ENCODE measurements at regions not wholly inside any gene's neighbourhood (a gene's known extent, or its start where the extent isn't known, plus 50 kb on each side); places are given as distances from the start of the nearest gene placed in this dataset.

GRCh38 chr3:95971573-95971972, 842.8 kb upstream of the EPHA6 start:
- H3K9me3 Mint-ChIP-seq (ENCODE audit: insufficient read depth), result peaks cover 2% of the 10 kb centered on the region
- H2AFZ ChIP-seq (ENCODE audit: insufficient read depth, low read depth, low read length, poor library complexity, severe bottlenecking), result no peak overlapping the region
- POLR2A ChIA-PET, result no interaction called here
- H3K9ac ChIP-seq (ENCODE audit: low read length), result no peak overlapping the region
- no peak overlapping the region for H3K27ac ChIP-seq (ENCODE audit: low read length in 2 of 2)
- no peak overlapping the region for H3K27ac Mint-ChIP-seq
- no peak overlapping the region for H3K4me3 ChIP-seq (ENCODE audit: control extremely low read depth in 1 of 5, extremely low read depth in 1 of 5, insufficient read depth in 1 of 5, low read depth in 2 of 5, low read length in 4 of 5)
- H3K4me2 ChIP-seq (replicated peaks; ENCODE audit: low read depth, low read length, poor library complexity, severe bottlenecking), result no peak overlapping the region
- no peak for TF ChIP-seq CTCF (IDR thresholded peaks at IDR 0.05)
- TF ChIP-seq EZH2 (IDR thresholded peaks at IDR 0.05; ENCODE audit: borderline replicate concordance, insufficient read depth, low read depth, low read length, poor library complexity, severe bottlenecking), result no peak
- 100% methylated on average over 1 of the region's 2 CpGs for WGBS (ENCODE audit: insufficient coverage)
- H3K9me3 ChIP-seq (ENCODE audit: control extremely low read depth in 1 of 3, control insufficient read depth in 2 of 3, insufficient read depth in 1 of 3, low read length in 2 of 3), result no peaks in the 10 kb centered on the region
- CTCF ChIA-PET, result no interaction called here
- H3K4me1 ChIP-seq (ENCODE audit: control insufficient read depth in 2 of 2, insufficient read depth in 2 of 2, low read length in 2 of 2), result no peaks in the 10 kb centered on the region
- no peaks in the 10 kb centered on the region for H3K27me3 ChIP-seq (replicated peaks in 1 of 4; ENCODE audit: control extremely low read depth in 1 of 4, control insufficient read depth in 3 of 4, insufficient read depth in 4 of 4, low read length in 3 of 4)
- H3K36me3 ChIP-seq (replicated peaks in 1 of 2; ENCODE audit: control extremely low read depth in 1 of 2, control insufficient read depth in 1 of 2, extremely low read depth in 1 of 2, insufficient read depth in 2 of 2, low read length in 1 of 2), result no peaks in the 10 kb centered on the region
- no peak overlapping the region for H3K4me3 Mint-ChIP-seq
- no peaks in the 10 kb centered on the region for H3K79me2 ChIP-seq (ENCODE audit: control insufficient read depth, insufficient read depth, low read length)
- ATAC-seq (ENCODE audit: low read depth) (no peak), DNase-seq (no peak)
- intact Hi-C loops (cut with micrococcal nuclease), result no loop called here
- no peaks in the 10 kb centered on the region for H3K27me3 Mint-ChIP-seq
- H3K4me1 Mint-ChIP-seq, result no peaks in the 10 kb centered on the region
- H4K20me1 ChIP-seq (ENCODE audit: control insufficient read depth, insufficient read depth, low read length, poor library complexity, severe bottlenecking), result no peaks in the 10 kb centered on the region

GRCh38 chr3:95994338-95994737, 820.1 kb upstream of the EPHA6 start:
- Histone ChIP-seq H2AFZ (ENCODE audit: insufficient read depth, low read depth, low read length, poor library complexity, severe bottlenecking) (no peak overlapping the region), H3K36me3 (replicated peaks in 1 of 2; ENCODE audit: control extremely low read depth in 1 of 2, control insufficient read depth in 1 of 2, extremely low read depth in 1 of 2, insufficient read depth in 2 of 2, low read length in 1 of 2) (no peaks in the 10 kb centered on the region), H4K20me1 (ENCODE audit: control insufficient read depth, insufficient read depth, low read length, poor library complexity, severe bottlenecking) (no peaks in the 10 kb centered on the region), H3K4me3 (ENCODE audit: control extremely low read depth in 1 of 5, extremely low read depth in 1 of 5, insufficient read depth in 1 of 5, low read depth in 2 of 5, low read length in 4 of 5) (no peak overlapping the region), H3K79me2 (ENCODE audit: control insufficient read depth, insufficient read depth, low read length) (no peaks in the 10 kb centered on the region), H3K27ac (ENCODE audit: low read length in 2 of 2) (no peak overlapping the region), H3K9me3 (ENCODE audit: control extremely low read depth in 1 of 3, control insufficient read depth in 2 of 3, insufficient read depth in 1 of 3, low read length in 2 of 3) (no peaks in the 10 kb centered on the region), H3K9ac (ENCODE audit: low read length) (no peak overlapping the region), H3K4me2 (replicated peaks; ENCODE audit: low read depth, low read length, poor library complexity, severe bottlenecking) (no peak overlapping the region), H3K27me3 (replicated peaks in 1 of 4; ENCODE audit: control extremely low read depth in 1 of 4, control insufficient read depth in 3 of 4, insufficient read depth in 4 of 4, low read length in 3 of 4) (no peaks in the 10 kb centered on the region), H3K4me1 (ENCODE audit: control insufficient read depth in 2 of 2, insufficient read depth in 2 of 2, low read length in 2 of 2) (no peaks in the 10 kb centered on the region)
- TF ChIP-seq EZH2 (IDR thresholded peaks at IDR 0.05; ENCODE audit: borderline replicate concordance, insufficient read depth, low read depth, low read length, poor library complexity, severe bottlenecking) (no peak), CTCF (IDR thresholded peaks at IDR 0.05) (no peak)
- Mint-ChIP-seq H3K4me1 (no peaks in the 10 kb centered on the region), H3K4me3 (no peak overlapping the region), H3K27me3 (no peaks in the 10 kb centered on the region), H3K9me3 (ENCODE audit: insufficient read depth) (peaks cover 8% of the 10 kb centered on the region), H3K27ac (no peak overlapping the region)
- intact Hi-C loops (cut with micrococcal nuclease), result no loop called here
- no peak for ATAC-seq (ENCODE audit: low read depth)
- WGBS (ENCODE audit: insufficient coverage), result 88% methylated on average over 4 of the region's 4 CpGs
- DNase-seq, result no peak
- ChIA-PET CTCF (no interaction called here), POLR2A (no interaction called here)

Data from B cell (primary cell).